HK-2 (cell line): ENCODE measurements at regions not wholly inside any gene's neighbourhood (a gene's known extent, or its start where the extent isn't known, plus 50 kb on each side); places are given as distances from the start of the nearest gene placed in this dataset.
"Not testable (repeated sequence)": the region's sequence is repeated elsewhere in the genome, so short reads cannot be mapped to it uniquely, and the experiment has no call there.

Experiments used
- DNase-seq: peaks from one replicate; pipeline ENCODE4 v3.0.0-alpha.2; 2018; ENCODE audit not compliant: unreplicated experiment

GRCh38 chr4:3879681-3880614 lies 113.8 kb downstream of the ADRA2C start:
- no peak for DNase-seq

GRCh38 chr4:3880615-3881120 lies 114.5 kb downstream of the ADRA2C start:
- peak; percentile 79 for DNase-seq

- not testable (repeated sequence) for DNase-seq
These were observed 116.2 kb downstream of the ADRA2C start for GRCh38 chr4:3882316-3882885.

GRCh38 chr4:3884261-3884660 lies 118.1 kb downstream of the ADRA2C start:
- not testable (repeated sequence) for DNase-seq

- DNase-seq: not testable (repeated sequence)
These were observed 127.4 kb downstream of the ADRA2C start for GRCh38 chr4:3893590-3893989.

- DNase-seq: not testable (repeated sequence)
These were observed 128.1 kb downstream of the ADRA2C start for GRCh38 chr4:3894086-3894959.

- DNase-seq: no peak
These were observed 130.3 kb downstream of the ADRA2C start for GRCh38 chr4:3896441-3896840.

GRCh38 chr4:3896871-3897578 lies 130.8 kb downstream of the ADRA2C start:
- DNase-seq: not testable (repeated sequence)

GRCh38 chr4:3898098-3898497 lies 131.9 kb downstream of the ADRA2C start:
- DNase-seq: no peak

GRCh38 chr4:3898928-3899327 lies 132.7 kb downstream of the ADRA2C start:
- DNase-seq: not testable (repeated sequence)

- not testable (repeated sequence) for DNase-seq
These were observed 138.2 kb downstream of the ADRA2C start for GRCh38 chr4:3904264-3904955.

GRCh38 chr4:3909616-3910015 lies 143.4 kb downstream of the ADRA2C start:
- not testable (repeated sequence) for DNase-seq

- DNase-seq: not testable (repeated sequence)
These were observed 144.2 kb downstream of the ADRA2C start for GRCh38 chr4:3910161-3910950.

GRCh38 chr4:3911252-3911856 lies 145.2 kb downstream of the ADRA2C start:
- DNase-seq: no peak

GRCh38 chr4:3914511-3914910 lies 148.3 kb downstream of the ADRA2C start:
- DNase-seq: not testable (repeated sequence)

GRCh38 chr4:3919509-3919908 lies 153.3 kb downstream of the ADRA2C start:
- not testable (repeated sequence) for DNase-seq

- DNase-seq: not testable (repeated sequence)
These were observed 155.7 kb downstream of the ADRA2C start for GRCh38 chr4:3921902-3922301.

- DNase-seq: not testable (repeated sequence)
These were observed 159.7 kb downstream of the ADRA2C start for GRCh38 chr4:3925841-3926240.

- not testable (repeated sequence) for DNase-seq
These were observed 160.1 kb downstream of the ADRA2C start for GRCh38 chr4:3926271-3926670.
